GM21528 (cell line): ENCODE measurements at regions not wholly inside any gene's neighbourhood (a gene's known extent, or its start where the extent isn't known, plus 50 kb on each side); places are given as distances from the start of the nearest gene placed in this dataset.

Experiments used
- ATAC-seq: cut with Tn5 transposase; IDR thresholded peaks from one replicate; pipeline ENCODE4 v1.9.1; 2021; ENCODE audit warnings: mild to moderate bottlenecking, moderate library complexity; ENCODE audit not compliant: unreplicated experiment, low FRiP score

GRCh38 chr1:80896781-80897356 lies 903.9 kb upstream of the ADGRL2 start:
- ATAC-seq, result no peak

GRCh38 chr1:80894921-80895320 lies 905.8 kb upstream of the ADGRL2 start:
- no peak for ATAC-seq

GRCh38 chr1:80893115-80893514 lies 907.6 kb upstream of the ADGRL2 start:
- no peak for ATAC-seq

- no peak for ATAC-seq
These were observed 908.2 kb upstream of the ADGRL2 start for GRCh38 chr1:80892539-80892938.

GRCh38 chr1:80891871-80892270 lies 908.9 kb upstream of the ADGRL2 start:
- no peak for ATAC-seq

- ATAC-seq, result no peak
These were observed 918.2 kb upstream of the ADGRL2 start for GRCh38 chr1:80882553-80882952.

- no peak for ATAC-seq
These were observed 922.4 kb upstream of the ADGRL2 start for GRCh38 chr1:80878343-80878742.

- no peak for ATAC-seq
These were observed 924.7 kb upstream of the ADGRL2 start for GRCh38 chr1:80876035-80876434.

GRCh38 chr1:80869299-80869698 lies 931.4 kb upstream of the ADGRL2 start:
- ATAC-seq, result no peak

- ATAC-seq, result no peak
These were observed 952.8 kb upstream of the ADGRL2 start for GRCh38 chr1:80847904-80848303.

- no peak for ATAC-seq
These were observed 953.8 kb upstream of the ADGRL2 start for GRCh38 chr1:80846966-80847365.

GRCh38 chr1:80842796-80843195 lies 957.9 kb upstream of the ADGRL2 start:
- ATAC-seq, result no peak

- no peak for ATAC-seq
These were observed 959.5 kb upstream of the ADGRL2 start for GRCh38 chr1:80841261-80841660.

GRCh38 chr1:80837066-80837465 lies 963.7 kb upstream of the ADGRL2 start:
- no peak for ATAC-seq

GRCh38 chr1:80836505-80836904 lies 964.2 kb upstream of the ADGRL2 start:
- ATAC-seq, result no peak

GRCh38 chr1:80827666-80828065 lies 973.1 kb upstream of the ADGRL2 start:
- no peak for ATAC-seq

- no peak for ATAC-seq
These were observed 975.7 kb upstream of the ADGRL2 start for GRCh38 chr1:80825067-80825466.

GRCh38 chr1:80818211-80818610 lies 982.5 kb upstream of the ADGRL2 start:
- no peak for ATAC-seq

GRCh38 chr1:80807981-80808380 lies 992.8 kb upstream of the ADGRL2 start:
- ATAC-seq, result no peak

GRCh38 chr1:80806431-80806830 lies 994.3 kb upstream of the ADGRL2 start:
- no peak for ATAC-seq

- ATAC-seq, result no peak
These were observed 999.0 kb upstream of the ADGRL2 start for GRCh38 chr1:80801695-80802094.

- no peak for ATAC-seq
These were observed 1001.3 kb upstream of the ADGRL2 start for GRCh38 chr1:80799457-80799856.

- ATAC-seq, result no peak
These were observed 1021.5 kb upstream of the ADGRL2 start for GRCh38 chr1:80779275-80779674.
